HepG2 (cell line): ENCODE measurements at regions not wholly inside any gene's neighbourhood (a gene's known extent, or its start where the extent isn't known, plus 50 kb on each side); places are given as distances from the start of the nearest gene placed in this dataset.

ENCODE experiments used
- MYC ChIP-seq: sonication (generic); formaldehyde crosslinking; IDR thresholded peaks from 2 replicates; pipeline ENCODE4 v1.9.0; 2021; ENCODE audit warnings: missing genetic modification reagents, borderline replicate concordance
- THYN1 ChIP-seq: sonication (generic); formaldehyde crosslinking; IDR thresholded peaks from 2 replicates; pipeline ENCODE4 v1.8.1; 2023; ENCODE audit warnings: low read depth, mild to moderate bottlenecking, moderate library complexity, missing genetic modification reagents, borderline replicate concordance
- ZNF674 ChIP-seq: sonication (generic); formaldehyde crosslinking; IDR thresholded peaks from 2 replicates; pipeline ENCODE4 v1.5.0; 2020; ENCODE audit warnings: low read depth, mild to moderate bottlenecking, missing genetic modification reagents

GRCh38 chr4:106624671-106625070 is 256.1 kb upstream of the GIMD1 start:
- TF ChIP-seq ZNF674 (CRISPR knock-in tag) (no peak), THYN1 (CRISPR knock-in tag) (no peak), MYC (CRISPR knock-in tag) (no peak)
